Heart left ventricle (tissue), 13 donors: ENCODE measurements at regions not wholly inside any gene's neighbourhood (a gene's known extent, or its start where the extent isn't known, plus 50 kb on each side); places are given as distances from the start of the nearest gene placed in this dataset.

Experiments used
- CTCF ChIP-seq, 12 donors: fragments of 200-600 bp; sonication (generic) in 4 of 12; IDR thresholded peaks; one replicate each; pipeline versions ENCODE4 v1.5.0 to v1.8.0; 2018 to 2022; ENCODE audit warnings: antibody characterized with exemption in 12 of 12, mild to moderate bottlenecking in 5 of 12
- POLR2A ChIP-seq, 2 donors: fragments of 450-650 bp; IDR thresholded peaks; one replicate each; pipeline ENCODE4 v1.6.1; 2017; ENCODE audit warnings: antibody characterized with exemption in 2 of 2, mild to moderate bottlenecking in 2 of 2, moderate library complexity in 2 of 2
- donor health status: ischemic (EF 13 %, LVEDD 7.1; RV severe dilation, severe dysfunction).
- donor health status: DM: no; HTN: yes; CAD: no.
- donor health status: DM: no; HTN: no; CAD: no.
- donor health status: ischemic (EF 25% LVEDD 6.9; RV normal size, moderate dysfunction).
- donor health status: ischemic (EF 25% LVEDD 5.7; RV mildly dilated, moderate dysfunction).
- donor health status: ischemic (EF 35%, LVEDD 5.7; RV mildly dilated, moderate dysfunction).
- donor health status: nonischemic (EF 11% LVEDD 7.7; RV severe dilation, severe dysfunction).
- donor health status: DM: yes; HTN: yes; CAD: no.
- donor health status: PGD.
- donor health status: ischemic (EF 29% LVEDD 5.4; RV normal size, mild dysfunction).
- donor health status: nonischemic (EF 23%, LVEDD 6.1; RV moderate dilation, normal function).

DNA sequence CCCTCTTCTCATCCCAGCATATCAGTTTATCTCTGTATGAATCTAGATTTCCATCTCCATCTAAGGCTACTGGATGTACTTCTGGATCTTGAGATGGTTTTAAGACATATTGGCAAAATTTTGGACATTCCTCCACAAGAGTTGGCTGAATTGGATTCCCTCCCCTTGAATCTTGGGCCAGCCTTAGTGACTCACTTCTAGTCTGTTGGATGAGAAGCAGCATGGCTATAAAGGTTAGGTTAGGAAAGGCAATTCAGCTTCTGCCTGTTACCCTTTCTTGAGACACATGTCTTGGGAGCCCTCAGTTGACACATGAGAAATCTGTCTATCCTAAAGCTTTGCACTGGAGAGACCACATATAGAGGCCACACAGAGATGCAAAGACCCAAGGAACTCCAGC lies 73.0 kb upstream of the PGR start:
- no peak for TF ChIP-seq CTCF (IDR thresholded peaks at IDR 0.05)
- TF ChIP-seq POLR2A (IDR thresholded peaks at IDR 0.05) = no peak
